ENCODE measurements at regions not wholly inside any gene's neighbourhood (a gene's known extent, or its start where the extent isn't known, plus 50 kb on each side); places are given as distances from the start of the nearest gene placed in this dataset.

DNA sequence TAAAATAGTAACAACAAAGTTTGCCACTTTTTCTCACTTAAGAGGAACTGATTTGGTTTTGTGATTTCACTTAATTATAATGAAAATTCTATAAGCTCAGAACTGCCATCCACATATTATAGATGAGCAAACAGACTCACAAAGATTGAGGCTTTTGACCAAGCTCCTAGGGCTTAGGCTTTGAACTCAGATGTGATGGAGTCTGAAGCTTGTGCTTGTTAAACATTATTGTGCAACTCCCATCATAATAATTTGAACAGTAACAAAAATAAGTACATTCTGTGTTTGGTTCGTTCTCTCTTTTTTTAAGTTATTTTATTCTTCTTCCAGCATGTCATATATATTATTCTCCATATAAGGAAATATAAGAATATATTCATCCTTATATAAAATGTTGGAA lies 403.4 kb downstream of the PTPRC start:
- TF ChIP-seq POLR2AphosphoS5 (IDR thresholded peaks at IDR 0.05): no peak
- TF ChIP-seq, protein P1, sequence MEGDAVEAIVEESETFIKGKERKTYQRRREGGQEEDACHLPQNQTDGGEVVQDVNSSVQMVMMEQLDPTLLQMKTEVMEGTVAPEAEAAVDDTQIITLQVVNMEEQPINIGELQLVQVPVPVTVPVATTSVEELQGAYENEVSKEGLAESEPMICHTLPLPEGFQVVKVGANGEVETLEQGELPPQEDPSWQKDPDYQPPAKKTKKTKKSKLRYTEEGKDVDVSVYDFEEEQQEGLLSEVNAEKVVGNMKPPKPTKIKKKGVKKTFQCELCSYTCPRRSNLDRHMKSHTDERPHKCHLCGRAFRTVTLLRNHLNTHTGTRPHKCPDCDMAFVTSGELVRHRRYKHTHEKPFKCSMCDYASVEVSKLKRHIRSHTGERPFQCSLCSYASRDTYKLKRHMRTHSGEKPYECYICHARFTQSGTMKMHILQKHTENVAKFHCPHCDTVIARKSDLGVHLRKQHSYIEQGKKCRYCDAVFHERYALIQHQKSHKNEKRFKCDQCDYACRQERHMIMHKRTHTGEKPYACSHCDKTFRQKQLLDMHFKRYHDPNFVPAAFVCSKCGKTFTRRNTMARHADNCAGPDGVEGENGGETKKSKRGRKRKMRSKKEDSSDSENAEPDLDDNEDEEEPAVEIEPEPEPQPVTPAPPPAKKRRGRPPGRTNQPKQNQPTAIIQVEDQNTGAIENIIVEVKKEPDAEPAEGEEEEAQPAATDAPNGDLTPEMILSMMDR (IDR thresholded peaks at IDR 0.05): no peak
